ENCODE measurements at regions not wholly inside any gene's neighbourhood (a gene's known extent, or its start where the extent isn't known, plus 50 kb on each side); places are given as distances from the start of the nearest gene placed in this dataset.
A peak's percentile ranks its signal among the peaks of the same experiment; 100 is the strongest.

DNA sequence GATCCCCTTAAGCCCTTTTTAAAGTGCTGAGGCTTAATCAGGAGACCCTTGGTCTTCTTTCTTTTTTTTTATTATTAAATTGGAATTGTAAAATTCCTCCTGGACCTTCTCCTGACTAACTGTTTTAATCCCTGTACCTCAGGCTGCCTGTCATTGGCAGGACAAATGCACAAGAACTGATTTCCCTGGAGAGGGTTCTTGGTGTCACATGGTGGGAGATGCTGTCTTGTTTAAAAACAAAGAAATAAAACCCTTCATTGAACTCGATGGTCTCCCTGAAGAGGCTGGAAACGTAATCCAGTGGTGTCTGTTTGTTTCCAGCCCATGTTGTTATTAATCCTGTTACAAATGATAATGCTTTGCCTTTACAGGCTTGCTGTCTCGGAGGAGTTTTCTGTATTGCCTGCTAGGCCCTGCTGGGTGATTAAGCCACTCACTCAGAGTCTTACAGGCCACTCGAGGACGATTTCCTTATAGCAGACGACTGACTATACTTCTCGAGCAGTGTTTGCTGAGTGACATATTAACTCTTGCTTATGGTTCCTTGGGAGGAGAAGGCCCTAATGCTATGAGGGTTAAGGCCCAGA, 100.5 kb upstream of the MGAT5 start:
- Histone ChIP-seq H3K36me3 (no peaks in the 10 kb centered on the region), H3K9me3 (no peaks in the 10 kb centered on the region), H3K27me3 (no peaks in the 10 kb centered on the region), H3K27ac (no peak overlapping the region), H3K4me3 (no peak overlapping the region), H3K4me1 (peaks cover 3 to 29% (median 11%) of the 10 kb centered on the region in 4 donors)
- DNase-seq: no peak
- WGBS, 2 donors (ENCODE audit: low coverage in 1 of 2): 56 to 71% methylated on average over 7 of the region's 7 CpGs
- TF ChIP-seq POLR2AphosphoS5 (IDR thresholded peaks at IDR 0.05): no peak
- no peak for TF ChIP-seq EP300 (IDR thresholded peaks at IDR 0.05; ENCODE audit: low read depth)
- TF ChIP-seq, protein P1, sequence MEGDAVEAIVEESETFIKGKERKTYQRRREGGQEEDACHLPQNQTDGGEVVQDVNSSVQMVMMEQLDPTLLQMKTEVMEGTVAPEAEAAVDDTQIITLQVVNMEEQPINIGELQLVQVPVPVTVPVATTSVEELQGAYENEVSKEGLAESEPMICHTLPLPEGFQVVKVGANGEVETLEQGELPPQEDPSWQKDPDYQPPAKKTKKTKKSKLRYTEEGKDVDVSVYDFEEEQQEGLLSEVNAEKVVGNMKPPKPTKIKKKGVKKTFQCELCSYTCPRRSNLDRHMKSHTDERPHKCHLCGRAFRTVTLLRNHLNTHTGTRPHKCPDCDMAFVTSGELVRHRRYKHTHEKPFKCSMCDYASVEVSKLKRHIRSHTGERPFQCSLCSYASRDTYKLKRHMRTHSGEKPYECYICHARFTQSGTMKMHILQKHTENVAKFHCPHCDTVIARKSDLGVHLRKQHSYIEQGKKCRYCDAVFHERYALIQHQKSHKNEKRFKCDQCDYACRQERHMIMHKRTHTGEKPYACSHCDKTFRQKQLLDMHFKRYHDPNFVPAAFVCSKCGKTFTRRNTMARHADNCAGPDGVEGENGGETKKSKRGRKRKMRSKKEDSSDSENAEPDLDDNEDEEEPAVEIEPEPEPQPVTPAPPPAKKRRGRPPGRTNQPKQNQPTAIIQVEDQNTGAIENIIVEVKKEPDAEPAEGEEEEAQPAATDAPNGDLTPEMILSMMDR (IDR thresholded peaks at IDR 0.05): no peak
- no peak for TF ChIP-seq POLR2A (IDR thresholded peaks at IDR 0.05)
- intact Hi-C loops (cut with DNase I; ENCODE audit: low total_unique reads): no loop called here
- in situ Hi-C loops (cut with MboI; ENCODE audit: low pct_ligation_motif_present in 1 of 4, low pct_unique_long_range_greater_than_20kb in 1 of 4, low sequenced_read_pairs in 3 of 4): no loop called here

DNA sequence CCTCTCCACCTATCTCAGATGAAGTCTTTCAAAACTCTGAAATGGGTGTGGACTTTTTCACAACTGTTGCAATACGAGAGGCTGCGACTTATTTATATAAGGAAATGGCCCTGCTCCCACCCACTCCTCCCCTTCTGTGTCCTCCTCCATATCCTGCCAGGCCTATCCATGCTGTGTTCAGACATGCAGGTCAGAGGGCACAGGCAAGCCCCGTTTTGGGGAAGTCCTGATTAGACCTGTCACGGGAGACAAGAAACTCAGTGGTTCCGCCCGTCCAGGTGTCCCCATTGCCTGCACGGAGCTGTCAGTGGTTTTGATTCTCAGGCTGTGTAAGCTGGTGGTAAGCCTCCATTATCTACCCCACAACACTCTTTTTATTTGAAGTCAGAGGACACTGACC, 99.6 kb upstream of the MGAT5 start:
- H3K4me3 ChIP-seq: no peak overlapping the region
- in situ Hi-C loops (cut with MboI; ENCODE audit: low pct_ligation_motif_present in 1 of 4, low pct_unique_long_range_greater_than_20kb in 1 of 4, low sequenced_read_pairs in 3 of 4) (no loop called here), intact Hi-C loops (cut with DNase I; ENCODE audit: low total_unique reads) (no loop called here)
- WGBS, 2 donors (ENCODE audit: low coverage in 1 of 2): 40 to 43% methylated on average over 1 to 7 of the region's 7 CpGs
- H3K27ac ChIP-seq: no peak overlapping the region
- TF ChIP-seq POLR2A (IDR thresholded peaks at IDR 0.05) (no peak), EP300 (IDR thresholded peaks at IDR 0.05; ENCODE audit: low read depth) (no peak), POLR2AphosphoS5 (IDR thresholded peaks at IDR 0.05) (no peak)
- TF ChIP-seq, protein P1 (IDR thresholded peaks at IDR 0.05): no peak
- no peaks in the 10 kb centered on the region for H3K36me3 ChIP-seq
- peak; percentile 37 for DNase-seq
- no peaks in the 10 kb centered on the region for H3K9me3 ChIP-seq
- H3K27me3 ChIP-seq: no peaks in the 10 kb centered on the region
- H3K4me1 ChIP-seq: peaks cover 3 to 29% (median 11%) of the 10 kb centered on the region in 4 donors

DNA sequence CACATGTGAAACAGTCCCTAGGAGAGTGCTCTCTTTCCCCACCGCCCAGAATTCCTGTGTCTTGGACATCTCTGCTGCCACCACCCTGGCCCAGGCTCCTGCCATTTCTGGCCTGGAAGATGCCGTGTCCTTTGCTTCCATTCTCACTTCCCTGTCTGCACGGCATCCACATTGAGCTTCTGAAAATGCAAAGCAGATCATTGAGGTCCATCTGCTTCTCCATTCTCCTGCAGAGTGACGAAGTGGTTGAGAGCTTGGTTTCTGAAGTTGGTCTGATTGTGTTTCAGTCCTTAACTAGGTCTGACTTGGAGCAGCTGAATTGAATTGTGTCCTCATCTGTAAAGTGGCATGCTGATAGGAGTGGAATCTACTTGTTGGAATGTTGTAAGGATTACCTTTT, 98.7 kb upstream of the MGAT5 start:
- Histone ChIP-seq H3K9me3 (no peaks in the 10 kb centered on the region), H3K36me3 (no peaks in the 10 kb centered on the region), H3K27ac (no peak overlapping the region), H3K4me3 (no peak overlapping the region), H3K4me1 (peaks cover 3 to 35% (median 11%) of the 10 kb centered on the region in 4 donors), H3K27me3 (no peaks in the 10 kb centered on the region)
- intact Hi-C loops (cut with DNase I; ENCODE audit: low total_unique reads): no loop called here
- in situ Hi-C loops (cut with MboI; ENCODE audit: low pct_ligation_motif_present in 1 of 4, low pct_unique_long_range_greater_than_20kb in 1 of 4, low sequenced_read_pairs in 3 of 4): no loop called here
- DNase-seq: no peak
- WGBS, 2 donors (ENCODE audit: low coverage in 1 of 2): 88% methylated on average over 4 of the region's 4 CpGs; no CpG with 5 or more reads in 1 of the 2 donors
- no peak for TF ChIP-seq POLR2A (IDR thresholded peaks at IDR 0.05)
- TF ChIP-seq, protein P1 (IDR thresholded peaks at IDR 0.05): no peak
- TF ChIP-seq EP300 (IDR thresholded peaks at IDR 0.05; ENCODE audit: low read depth): no peak
- no peak for TF ChIP-seq POLR2AphosphoS5 (IDR thresholded peaks at IDR 0.05)

DNA sequence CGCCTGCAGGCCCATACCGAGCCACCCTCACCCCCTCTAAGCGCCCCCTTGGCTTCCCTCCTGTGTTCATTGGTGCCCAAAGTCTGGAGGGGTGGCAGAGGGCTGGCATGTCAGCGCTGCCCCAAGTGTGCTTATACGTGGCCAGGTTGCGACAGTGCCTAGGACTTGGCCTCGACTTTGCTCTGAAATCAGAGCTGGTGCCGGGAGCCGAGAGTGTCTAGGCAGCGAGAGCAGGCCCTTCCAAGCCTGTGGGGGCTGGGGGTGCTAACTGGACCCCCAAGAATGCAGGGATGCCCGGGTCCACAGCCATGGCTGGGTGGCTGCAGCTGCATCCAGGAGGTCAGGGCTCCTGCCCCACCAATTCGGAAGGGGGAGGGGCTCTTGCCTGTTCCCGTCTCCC, 95.6 kb upstream of the MGAT5 start:
- Histone ChIP-seq H3K36me3 (no peaks in the 10 kb centered on the region), H3K27me3 (no peaks in the 10 kb centered on the region), H3K27ac (no peak overlapping the region), H3K9me3 (no peaks in the 10 kb centered on the region), H3K4me3 (no peak overlapping the region), H3K4me1 (peaks cover 3 to 46% (median 13%) of the 10 kb centered on the region in 4 donors)
- DNase-seq: no peak
- intact Hi-C loops (cut with DNase I; ENCODE audit: low total_unique reads) (no loop called here), in situ Hi-C loops (cut with MboI; ENCODE audit: low pct_ligation_motif_present in 1 of 4, low pct_unique_long_range_greater_than_20kb in 1 of 4, low sequenced_read_pairs in 3 of 4) (no loop called here)
- TF ChIP-seq POLR2A (IDR thresholded peaks at IDR 0.05) (no peak), EP300 (IDR thresholded peaks at IDR 0.05; ENCODE audit: low read depth) (no peak), POLR2AphosphoS5 (IDR thresholded peaks at IDR 0.05) (no peak)
- TF ChIP-seq, protein P1 (IDR thresholded peaks at IDR 0.05): no peak
- WGBS, 2 donors (ENCODE audit: low coverage in 1 of 2): 95% methylated on average over 13 of the region's 13 CpGs; no CpG with 5 or more reads in 1 of the 2 donors
